ENCODE measurements at regions not wholly inside any gene's neighbourhood (a gene's known extent, or its start where the extent isn't known, plus 50 kb on each side); places are given as distances from the start of the nearest gene placed in this dataset.

DNA sequence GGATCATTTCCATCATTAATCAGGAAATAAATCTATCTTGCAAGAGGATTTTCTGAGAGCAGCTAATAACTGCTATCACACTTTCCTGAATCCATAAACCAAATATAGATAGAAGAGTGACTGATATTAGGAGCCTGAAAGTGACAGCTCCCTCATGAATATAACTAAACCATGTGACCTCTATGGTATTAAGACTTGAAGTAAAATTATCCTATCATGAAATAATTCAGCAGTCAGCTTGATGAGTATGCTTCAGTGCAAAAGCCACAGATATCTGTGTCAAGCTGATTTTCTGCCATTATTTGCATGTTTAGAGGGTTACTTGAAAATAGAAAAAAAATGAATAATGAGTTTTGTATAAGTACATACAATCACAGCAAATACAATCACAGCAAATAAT, 80.1 kb upstream of the PPP1R3A start:
- no peak overlapping the region for H3K27ac ChIP-seq
- no peak for DNase-seq
- intact Hi-C loops (cut with DNase I), result no loop called here
- no peaks in the 10 kb centered on the region for H3K27me3 ChIP-seq
- H3K4me1 ChIP-seq, result no peaks in the 10 kb centered on the region
- peaks cover 0 to 4% (median 0%) of the 10 kb centered on the region in 3 donors for H3K9me3 ChIP-seq
- no peak overlapping the region for H3K4me3 ChIP-seq
- no peaks in the 10 kb centered on the region for H3K36me3 ChIP-seq
- TF ChIP-seq POLR2A (IDR thresholded peaks at IDR 0.05) (no peak), CTCF (IDR thresholded peaks at IDR 0.05) (no peak)

DNA sequence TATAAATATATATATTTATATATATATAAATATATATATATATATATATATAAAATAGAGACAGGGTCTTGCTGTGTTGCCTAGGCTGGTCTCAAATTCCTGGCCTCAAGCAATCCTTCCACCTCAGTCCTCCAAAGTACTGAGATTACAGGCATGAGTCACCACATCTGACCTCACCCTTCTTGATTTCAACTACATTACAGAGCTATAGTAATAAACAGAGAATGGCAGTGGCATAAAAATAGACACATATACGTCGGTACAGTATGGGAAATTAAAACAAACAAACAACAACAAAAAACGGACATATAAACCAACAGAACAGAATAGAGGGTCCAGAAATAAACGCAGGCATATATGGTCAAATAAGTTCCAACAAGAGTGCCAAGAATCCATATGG, 77.6 kb upstream of the PPP1R3A start:
- no peak overlapping the region for H3K27ac ChIP-seq
- no peaks in the 10 kb centered on the region for H3K27me3 ChIP-seq
- no peaks in the 10 kb centered on the region for H3K36me3 ChIP-seq
- TF ChIP-seq CTCF (IDR thresholded peaks at IDR 0.05), result no peak
- TF ChIP-seq POLR2A (IDR thresholded peaks at IDR 0.05), result no peak
- no peaks in the 10 kb centered on the region for H3K4me1 ChIP-seq
- intact Hi-C loops (cut with DNase I), result no loop called here
- DNase-seq, result no peak
- WGBS, 2 donors, result 75 to 78% methylated on average over 4 of the region's 4 CpGs
- H3K4me3 ChIP-seq, result no peak overlapping the region
- no peaks in the 10 kb centered on the region for H3K9me3 ChIP-seq

GRCh38 chr7:113986216-113986615, 67.4 kb upstream of the PPP1R3A start:
- no peak overlapping the region for H3K27ac ChIP-seq
- no peaks in the 10 kb centered on the region for H3K36me3 ChIP-seq
- no peak for DNase-seq
- no peaks in the 10 kb centered on the region for H3K27me3 ChIP-seq
- no peaks in the 10 kb centered on the region for H3K4me1 ChIP-seq
- no peak overlapping the region for H3K4me3 ChIP-seq
- H3K9me3 ChIP-seq, result no peaks in the 10 kb centered on the region
- intact Hi-C loops (cut with DNase I), result no loop called here
- TF ChIP-seq POLR2A (IDR thresholded peaks at IDR 0.05) (no peak), CTCF (IDR thresholded peaks at IDR 0.05) (no peak)
- WGBS, 2 donors, result 89 to 93% methylated on average over 2 of the region's 2 CpGs

GRCh38 chr7:113976508-113976907, 57.7 kb upstream of the PPP1R3A start:
- TF ChIP-seq CTCF (IDR thresholded peaks at IDR 0.05), result no peak
- TF ChIP-seq POLR2A (IDR thresholded peaks at IDR 0.05), result no peak
- Histone ChIP-seq H3K27ac (no peak overlapping the region), H3K27me3 (no peaks in the 10 kb centered on the region), H3K4me1 (no peaks in the 10 kb centered on the region), H3K9me3 (no peaks in the 10 kb centered on the region), H3K4me3 (no peak overlapping the region), H3K36me3 (no peaks in the 10 kb centered on the region)
- WGBS, 2 donors, result 93 to 94% methylated on average over 4 of the region's 4 CpGs
- intact Hi-C loops (cut with DNase I), result no loop called here
- DNase-seq, result no peak

DNA sequence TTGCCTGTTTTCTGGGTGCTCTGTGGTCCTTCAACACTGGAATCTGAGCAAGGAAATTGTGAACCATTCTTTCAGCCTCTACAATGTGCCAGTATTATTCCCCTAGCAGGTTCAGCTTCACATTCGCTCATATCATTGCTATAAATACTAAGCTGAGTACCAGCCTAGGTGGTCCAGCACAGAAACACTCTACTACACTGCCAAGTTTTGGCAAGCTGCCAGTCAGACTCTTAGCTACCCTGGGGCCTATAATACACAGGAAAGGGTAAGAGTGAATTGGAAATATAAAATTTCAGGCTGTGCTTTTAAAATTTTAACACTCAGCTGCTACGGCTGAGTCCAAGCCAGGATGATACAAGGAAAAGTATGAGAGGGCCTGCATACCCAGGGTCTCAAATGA, 49.9 kb upstream of the PPP1R3A start:
- no peak for DNase-seq
- WGBS, 2 donors, result 42 to 47% methylated on average over 2 of the region's 2 CpGs
- Histone ChIP-seq H3K27ac (no peak overlapping the region), H3K4me3 (no peak overlapping the region), H3K4me1 (no peaks in the 10 kb centered on the region), H3K36me3 (no peaks in the 10 kb centered on the region), H3K9me3 (no peaks in the 10 kb centered on the region), H3K27me3 (no peaks in the 10 kb centered on the region)
- intact Hi-C loops (cut with DNase I), result no loop called here
- no peak for TF ChIP-seq POLR2A (IDR thresholded peaks at IDR 0.05)
- no peak for TF ChIP-seq CTCF (IDR thresholded peaks at IDR 0.05)

All from esophagus squamous epithelium (tissue), 5 donors.